AG09309 (cell line): ENCODE measurements at regions not wholly inside any gene's neighbourhood (a gene's known extent, or its start where the extent isn't known, plus 50 kb on each side); places are given as distances from the start of the nearest gene placed in this dataset.

Experiments used
- DNase-seq: peaks from one replicate; pipeline ENCODE4 v3.0.0-alpha.2; 2010; ENCODE audit warnings: low read depth
- H3K4me3 ChIP-seq: 2 replicates; pipeline ENCODE4 v1.5.1; 2011; ENCODE audit warnings: mild to moderate bottlenecking, low read depth, low read length, moderate library complexity; ENCODE audit not compliant: control insufficient read depth
- CTCF ChIP-seq: IDR thresholded peaks from 2 replicates; pipeline ENCODE4 v1.5.1; 2011; ENCODE audit warnings: mild to moderate bottlenecking, low read depth, low read length, inconsistent platforms; ENCODE audit not compliant: insufficient read depth, control insufficient read depth; ENCODE audit errors: missing control alignments

DNA sequence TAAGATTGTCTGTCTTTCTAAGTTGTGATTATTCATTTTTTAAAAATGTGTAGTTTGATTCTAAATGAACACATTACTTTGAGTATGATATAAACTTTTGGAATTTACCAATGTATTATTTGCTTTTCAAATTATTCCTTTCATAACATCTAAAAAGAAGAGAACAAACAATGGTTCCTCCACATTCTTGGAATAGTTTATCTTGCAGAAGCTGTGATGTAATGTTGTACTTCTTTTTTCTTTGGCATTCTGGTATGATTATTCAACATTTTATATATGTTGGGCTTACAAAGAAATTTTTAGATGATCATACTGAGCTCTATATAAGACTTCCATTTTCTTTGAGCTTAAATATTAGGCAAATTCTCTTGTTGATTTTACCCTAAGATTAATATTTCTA is 419.2 kb downstream of the DIPK2A start:
- H3K4me3 ChIP-seq: no peak overlapping the region
- TF ChIP-seq CTCF: no peak
- no peak for DNase-seq

DNA sequence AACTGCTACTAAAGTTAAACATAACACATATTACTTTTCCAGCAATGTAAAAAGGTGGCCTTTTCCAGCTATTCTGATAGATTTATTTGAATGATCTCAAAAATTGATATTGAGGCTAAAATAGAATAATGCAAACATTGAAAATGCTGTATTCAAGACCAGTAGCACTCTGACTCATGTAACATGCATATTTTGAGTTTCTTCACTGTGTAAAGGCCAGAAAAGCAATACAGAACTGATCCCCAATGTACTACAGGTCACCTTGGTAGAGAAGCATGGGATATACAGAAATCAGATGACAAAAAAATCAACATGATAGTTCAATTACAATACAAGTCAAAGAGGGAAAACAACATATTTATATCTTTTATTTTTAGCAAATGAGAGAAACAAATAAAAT is 419.6 kb downstream of the DIPK2A start:
- no peak for DNase-seq
- no peak overlapping the region for H3K4me3 ChIP-seq
- TF ChIP-seq CTCF: no peak

- H3K4me3 ChIP-seq: no peak overlapping the region
- no peak for TF ChIP-seq CTCF
- no peak for DNase-seq
Measured at GRCh38 chr3:144394032-144394431, 422.4 kb downstream of the DIPK2A start.

DNA sequence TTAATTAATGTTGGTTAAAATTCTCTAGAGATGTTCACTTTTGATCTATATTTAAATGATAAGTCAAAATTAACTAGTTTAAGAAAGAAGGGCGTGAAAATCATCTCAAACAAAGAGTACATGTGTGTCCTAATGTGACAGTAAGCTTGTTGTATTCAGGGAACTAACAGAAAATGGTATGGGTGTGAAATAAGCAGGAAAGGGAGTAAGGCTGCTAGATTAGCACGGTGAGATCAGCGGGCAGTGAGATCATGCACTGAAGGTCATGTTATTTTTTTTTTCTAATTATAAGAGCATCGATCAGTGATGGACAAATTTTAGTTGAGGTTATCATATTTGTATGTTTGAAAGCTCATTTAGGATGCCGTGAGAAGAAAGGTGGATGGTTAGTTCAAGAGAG is 430.8 kb downstream of the DIPK2A start:
- DNase-seq: no peak

DNA sequence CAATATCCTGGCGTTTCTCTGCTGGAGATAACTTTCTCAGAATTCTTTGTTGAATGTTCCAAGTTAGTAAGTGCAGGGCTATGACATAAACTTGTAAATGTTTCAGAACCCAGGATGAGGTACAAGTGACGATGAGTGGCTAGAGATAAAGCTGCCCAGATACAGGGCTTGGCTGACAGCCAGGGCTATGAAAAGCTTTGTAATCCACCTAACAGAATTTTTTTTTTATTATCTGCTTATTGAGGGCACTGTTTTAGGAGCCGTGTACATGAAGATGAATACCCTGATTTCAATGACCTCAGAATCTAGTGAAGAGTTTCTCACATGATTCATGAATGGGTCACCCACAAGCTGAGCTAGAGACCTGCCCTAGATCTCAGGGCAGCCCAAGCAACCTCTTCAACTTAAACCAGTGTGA is 431.4 kb downstream of the DIPK2A start:
- H3K4me3 ChIP-seq: no peak overlapping the region
- TF ChIP-seq CTCF: no peak
- no peak for DNase-seq

More for the DNA sequence above, 430.8 kb downstream of the DIPK2A start:
- no peak overlapping the region for H3K4me3 ChIP-seq
- no peak for TF ChIP-seq CTCF

GRCh38 chr3:144407335-144407734 is 435.7 kb downstream of the DIPK2A start:
- DNase-seq: no peak
- TF ChIP-seq CTCF: no peak
- no peak overlapping the region for H3K4me3 ChIP-seq

DNA sequence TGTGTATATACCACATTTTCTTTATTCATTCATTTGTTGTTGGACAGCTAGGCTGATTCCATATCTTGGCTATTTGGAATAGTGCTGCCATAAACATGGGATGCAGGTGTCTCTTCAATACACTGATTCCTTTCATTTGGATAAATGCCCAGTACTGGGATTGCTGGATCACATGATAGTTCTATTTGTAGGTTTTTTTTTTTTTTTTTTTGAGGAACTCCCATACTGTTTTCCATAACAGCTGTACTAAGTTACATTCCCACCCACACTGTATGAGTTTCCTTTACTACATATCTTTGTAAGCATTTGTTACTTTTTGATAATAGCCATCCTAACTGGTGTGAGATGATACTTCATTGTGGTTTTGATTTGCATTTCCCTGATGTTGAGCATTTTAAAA is 437.7 kb downstream of the DIPK2A start:
- no peak overlapping the region for H3K4me3 ChIP-seq
- DNase-seq: no peak
- no peak for TF ChIP-seq CTCF
